ACHN (cell line): ENCODE measurements at regions not wholly inside any gene's neighbourhood (a gene's known extent, or its start where the extent isn't known, plus 50 kb on each side); places are given as distances from the start of the nearest gene placed in this dataset.
"Not testable (repeated sequence)": the region's sequence is repeated elsewhere in the genome, so short reads cannot be mapped to it uniquely, and the experiment has no call there.

ENCODE experiments used
- DNase-seq: peaks from one replicate; pipeline ENCODE4 v3.0.0-alpha.2; 2015
- in situ Hi-C: cut with HindIII; loops from 2 replicates; pipeline ENCODE4 v1.10.0; 2017; ENCODE audit warnings: low sequenced_read_pairs, low pct_ligation_motif_present, low pct_unique_long_range_greater_than_20kb

GRCh38 chr20:28562510-28562898 lies 2695.0 kb upstream of the DEFB115 start:
- peak; percentile 84 for DNase-seq
- in situ Hi-C loops, result no loop called here

- in situ Hi-C loops, result not testable (repeated sequence)
These were observed 2694.5 kb upstream of the DEFB115 start for GRCh38 chr20:28562899-28563521.

GRCh38 chr20:28564024-28564423 lies 2693.4 kb upstream of the DEFB115 start:
- DNase-seq, in situ Hi-C loops: not testable (repeated sequence)

More at GRCh38 chr20:28562899-28563521, 2694.5 kb upstream of the DEFB115 start:
- DNase-seq, result peak; percentile 60

- DNase-seq, in situ Hi-C loops: not testable (repeated sequence)
These were observed 2692.6 kb upstream of the DEFB115 start for GRCh38 chr20:28564688-28565463.

GRCh38 chr20:28575991-28576390 lies 2681.5 kb upstream of the DEFB115 start:
- peak; percentile 50 for DNase-seq
- in situ Hi-C loops, result not testable (repeated sequence)

GRCh38 chr20:28591680-28592079 lies 2665.8 kb upstream of the DEFB115 start:
- DNase-seq, in situ Hi-C loops: not testable (repeated sequence)

GRCh38 chr20:28593383-28593782 lies 2664.1 kb upstream of the DEFB115 start:
- DNase-seq, in situ Hi-C loops: not testable (repeated sequence)

- in situ Hi-C loops, DNase-seq: not testable (repeated sequence)
These were observed 2663.0 kb upstream of the DEFB115 start for GRCh38 chr20:28594476-28594875.

GRCh38 chr20:28602006-28602402 lies 2655.5 kb upstream of the DEFB115 start:
- peak; percentile 60 for DNase-seq
- in situ Hi-C loops, result not testable (repeated sequence)

GRCh38 chr20:28602403-28603217 lies 2654.9 kb upstream of the DEFB115 start:
- in situ Hi-C loops, result not testable (repeated sequence)

GRCh38 chr20:28603218-28603577 lies 2654.3 kb upstream of the DEFB115 start:
- in situ Hi-C loops, result not testable (repeated sequence)

More at GRCh38 chr20:28602403-28603217, 2654.9 kb upstream of the DEFB115 start:
- DNase-seq, result peak; percentile 91

GRCh38 chr20:28616354-28616753 lies 2641.1 kb upstream of the DEFB115 start:
- in situ Hi-C loops, result no loop called here
- DNase-seq, result no peak

More at GRCh38 chr20:28603218-28603577, 2654.3 kb upstream of the DEFB115 start:
- not testable (repeated sequence) for DNase-seq

- in situ Hi-C loops, result not testable (repeated sequence)
These were observed 2637.4 kb upstream of the DEFB115 start for GRCh38 chr20:28619956-28620651.

GRCh38 chr20:28625112-28625511 lies 2632.4 kb upstream of the DEFB115 start:
- DNase-seq, in situ Hi-C loops: not testable (repeated sequence)

More at GRCh38 chr20:28619956-28620651, 2637.4 kb upstream of the DEFB115 start:
- not testable (repeated sequence) for DNase-seq

GRCh38 chr20:28640831-28641230 lies 2616.6 kb upstream of the DEFB115 start:
- in situ Hi-C loops, DNase-seq: not testable (repeated sequence)
